LNCaP clone FGC (cell line): ENCODE measurements at regions not wholly inside any gene's neighbourhood (a gene's known extent, or its start where the extent isn't known, plus 50 kb on each side); places are given as distances from the start of the nearest gene placed in this dataset.

Experiments used
- DNase-seq: peaks from one replicate; pipeline ENCODE4 v3.0.0-alpha.2; 2011; ENCODE audit warnings: low read depth
- H3K4me3 ChIP-seq: 2 replicates; pipeline ENCODE4 v1.5.1; 2011; ENCODE audit warnings: mild to moderate bottlenecking, low read depth, low read length, control low read depth
- TF ChIP-seq, protein P1 (sequence below): IDR thresholded peaks from 2 replicates; pipeline ENCODE4 v1.5.1; 2012; ENCODE audit warnings: mild to moderate bottlenecking; ENCODE audit not compliant: control insufficient read depth, insufficient read depth; ENCODE audit errors: extremely low read depth

DNA sequence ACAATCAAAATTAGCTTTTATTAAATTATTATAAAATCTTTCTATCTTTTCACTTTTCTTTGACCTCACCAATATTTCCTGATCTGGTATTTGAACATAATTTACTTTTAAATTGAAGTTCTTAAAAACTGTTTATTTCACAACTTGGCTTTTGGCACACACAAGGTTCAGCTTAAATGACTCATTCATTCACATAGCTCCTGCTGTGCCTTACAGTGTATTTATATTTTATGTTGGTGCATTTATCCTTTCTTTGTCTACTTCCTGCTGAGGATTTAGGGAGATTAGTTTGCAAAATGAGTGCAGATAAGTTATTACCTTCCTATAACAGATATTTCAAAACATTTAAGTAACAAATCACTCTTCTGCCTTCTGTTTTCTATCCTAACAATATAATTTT lies 430.6 kb downstream of the DTHD1 start:
- no peak for DNase-seq
- TF ChIP-seq, protein P1, sequence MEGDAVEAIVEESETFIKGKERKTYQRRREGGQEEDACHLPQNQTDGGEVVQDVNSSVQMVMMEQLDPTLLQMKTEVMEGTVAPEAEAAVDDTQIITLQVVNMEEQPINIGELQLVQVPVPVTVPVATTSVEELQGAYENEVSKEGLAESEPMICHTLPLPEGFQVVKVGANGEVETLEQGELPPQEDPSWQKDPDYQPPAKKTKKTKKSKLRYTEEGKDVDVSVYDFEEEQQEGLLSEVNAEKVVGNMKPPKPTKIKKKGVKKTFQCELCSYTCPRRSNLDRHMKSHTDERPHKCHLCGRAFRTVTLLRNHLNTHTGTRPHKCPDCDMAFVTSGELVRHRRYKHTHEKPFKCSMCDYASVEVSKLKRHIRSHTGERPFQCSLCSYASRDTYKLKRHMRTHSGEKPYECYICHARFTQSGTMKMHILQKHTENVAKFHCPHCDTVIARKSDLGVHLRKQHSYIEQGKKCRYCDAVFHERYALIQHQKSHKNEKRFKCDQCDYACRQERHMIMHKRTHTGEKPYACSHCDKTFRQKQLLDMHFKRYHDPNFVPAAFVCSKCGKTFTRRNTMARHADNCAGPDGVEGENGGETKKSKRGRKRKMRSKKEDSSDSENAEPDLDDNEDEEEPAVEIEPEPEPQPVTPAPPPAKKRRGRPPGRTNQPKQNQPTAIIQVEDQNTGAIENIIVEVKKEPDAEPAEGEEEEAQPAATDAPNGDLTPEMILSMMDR = no peak

DNA sequence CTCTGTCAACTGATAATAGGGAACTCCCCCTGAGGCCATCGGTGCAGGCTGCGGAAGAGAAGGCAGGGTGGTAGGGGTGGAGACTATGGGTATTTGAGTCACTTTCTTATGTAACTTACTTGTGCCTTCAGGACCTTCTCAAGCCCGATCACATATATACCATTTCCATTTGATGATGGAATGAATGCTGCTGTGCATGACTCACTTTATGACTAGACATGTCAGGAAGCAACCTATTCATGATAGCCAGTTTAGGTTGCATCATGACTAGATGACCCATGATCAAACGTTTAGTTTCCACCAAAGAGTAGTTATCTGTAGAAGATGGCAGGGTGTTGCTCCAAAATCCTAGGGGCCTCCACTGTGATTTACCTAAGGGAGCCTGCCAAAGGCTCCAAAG lies 435.5 kb downstream of the DTHD1 start:
- TF ChIP-seq, protein P1 = no peak
- no peak for DNase-seq
- H3K4me3 ChIP-seq = no peak overlapping the region

More for the DNA sequence above, 430.6 kb downstream of the DTHD1 start:
- no peak overlapping the region for H3K4me3 ChIP-seq

DNA sequence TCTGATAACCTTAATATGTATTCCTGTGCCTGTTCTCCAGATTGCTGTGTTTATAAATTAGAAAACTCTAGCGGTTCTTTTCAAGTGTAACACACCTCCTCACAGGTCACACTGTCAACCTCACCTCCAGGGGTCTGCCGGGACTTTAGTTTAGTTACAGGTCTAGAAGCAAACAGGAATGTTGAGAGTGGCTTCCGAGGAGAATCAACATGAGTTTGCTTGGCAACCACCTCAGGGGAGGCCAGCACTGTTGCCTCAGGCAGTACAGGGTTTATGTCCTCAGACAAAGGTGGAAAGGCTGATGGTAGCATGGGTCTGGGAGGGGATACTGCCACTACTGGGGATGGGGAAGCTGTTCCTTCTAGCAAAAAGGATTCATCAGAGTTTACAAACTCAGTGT lies 438.0 kb downstream of the DTHD1 start:
- no peak for DNase-seq
- H3K4me3 ChIP-seq = no peak overlapping the region
- TF ChIP-seq, protein P1 = no peak

DNA sequence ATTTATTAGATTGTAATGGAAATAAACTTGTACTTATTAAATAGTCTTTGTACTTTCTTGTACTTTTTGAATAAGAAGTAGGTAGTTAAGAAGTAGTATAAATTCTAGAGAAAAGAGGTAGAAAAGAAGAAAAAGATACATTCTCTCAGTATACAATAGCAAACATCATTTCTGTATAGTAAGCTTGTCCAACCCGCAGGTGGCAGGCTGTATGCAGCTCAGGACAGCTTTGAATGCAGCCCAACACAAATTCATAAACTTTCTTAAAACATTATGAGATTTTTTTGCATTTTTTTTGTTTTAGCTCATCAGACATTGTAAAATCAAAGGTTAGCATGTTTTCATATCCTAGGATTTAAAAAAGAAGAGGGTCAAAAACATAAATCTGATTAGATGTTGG lies 441.6 kb downstream of the DTHD1 start:
- no peak for DNase-seq
- TF ChIP-seq, protein P1 = peak; percentile 54
- H3K4me3 ChIP-seq = no peak overlapping the region

DNA sequence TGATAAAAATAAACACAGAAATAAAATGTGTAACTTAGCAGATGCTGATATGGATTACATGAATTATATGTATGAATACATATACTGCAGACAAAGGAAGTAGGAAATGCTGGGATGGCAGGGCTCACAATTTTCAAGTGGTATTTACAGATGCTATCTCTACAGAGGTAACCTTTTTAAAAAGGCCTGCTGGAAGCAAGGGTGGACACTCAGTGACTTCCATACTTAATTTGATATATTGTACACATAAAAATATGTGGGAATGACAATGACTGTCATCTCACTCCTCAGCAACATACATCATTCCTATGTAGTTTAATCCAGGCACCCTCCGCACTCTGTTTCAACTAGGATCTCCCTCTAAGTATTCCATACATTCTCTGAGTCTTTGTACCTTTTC lies 452.9 kb downstream of the DTHD1 start:
- peak; percentile 72 for DNase-seq
- TF ChIP-seq, protein P1 = no peak

DNA sequence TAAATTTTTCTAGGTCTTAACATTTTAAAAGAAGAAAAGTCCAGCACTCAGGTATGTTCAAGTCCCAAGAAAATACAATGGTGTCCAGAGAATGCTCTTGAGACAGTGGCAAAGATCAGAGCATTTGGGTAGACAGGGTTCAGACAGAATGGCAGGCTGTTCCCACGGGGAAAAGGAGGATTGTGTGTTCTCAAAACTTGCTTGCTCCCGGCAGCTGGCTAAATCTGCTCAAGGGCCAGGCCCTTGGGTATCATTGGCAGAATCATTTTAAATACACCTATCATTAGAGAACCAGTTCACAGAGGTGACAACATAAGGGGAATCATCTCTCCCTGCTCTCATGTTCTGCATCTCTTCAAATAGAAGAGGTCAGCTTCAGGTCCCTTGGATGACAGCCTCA lies 456.3 kb downstream of the DTHD1 start:
- DNase-seq = no peak
- TF ChIP-seq, protein P1 = no peak
- H3K4me3 ChIP-seq = no peak overlapping the region

More for the DNA sequence above, 452.9 kb downstream of the DTHD1 start:
- H3K4me3 ChIP-seq = no peak overlapping the region

DNA sequence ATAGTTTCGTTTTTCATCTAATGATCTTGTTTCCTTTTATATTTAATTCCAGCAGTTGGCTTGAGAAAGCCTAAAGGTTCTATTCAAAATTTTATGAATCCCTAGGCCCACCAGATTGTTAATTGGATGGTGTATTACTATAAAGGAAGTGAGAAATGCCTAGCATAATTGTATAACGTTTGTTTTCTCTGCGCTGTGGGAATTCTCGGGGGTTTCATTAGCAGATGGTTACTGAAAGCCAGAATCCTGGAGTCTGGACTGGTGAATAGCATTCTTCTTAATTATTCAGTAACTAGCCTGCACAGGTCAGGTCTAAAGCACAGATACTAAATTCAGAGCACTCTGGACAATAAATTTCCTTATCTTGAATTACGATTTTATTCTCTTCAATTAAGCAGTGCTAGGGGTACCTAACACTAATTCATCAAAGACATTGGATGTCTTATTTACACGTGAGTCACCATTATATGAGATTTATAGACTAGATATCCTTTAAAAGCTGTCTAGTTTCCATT lies 459.4 kb downstream of the DTHD1 start:
- DNase-seq = no peak
- no peak overlapping the region for H3K4me3 ChIP-seq
- TF ChIP-seq, protein P1 = no peak
